Endodermal cell (in vitro differentiated cells): ENCODE measurements at regions not wholly inside any gene's neighbourhood (a gene's known extent, or its start where the extent isn't known, plus 50 kb on each side); places are given as distances from the start of the nearest gene placed in this dataset.

Experiments used
- DNase-seq: peaks from one replicate; pipeline ENCODE4 v3.0.0-alpha.2; 2017
- H3K27ac ChIP-seq: 2 replicates; pipeline ENCODE4 v1.5.1; 2013; ENCODE audit warnings: mild to moderate bottlenecking, low read depth, low read length, moderate library complexity
- H3K27me3 ChIP-seq: 2 replicates; pipeline ENCODE4 v1.6.1; 2013; ENCODE audit warnings: mild to moderate bottlenecking, low read length, moderate library complexity; ENCODE audit not compliant: insufficient read depth, control insufficient read depth, poor library complexity, severe bottlenecking
- H3K36me3 ChIP-seq: 2 replicates; pipeline ENCODE4 v1.7.0; 2013; ENCODE audit warnings: mild to moderate bottlenecking, low read length, moderate library complexity; ENCODE audit not compliant: control insufficient read depth, insufficient read depth
- H3K4me1 ChIP-seq: one replicate; pipeline ENCODE4 v1.7.0; 2013; ENCODE audit warnings: low read length; ENCODE audit not compliant: control insufficient read depth, insufficient read depth
- H3K4me3 ChIP-seq: 2 replicates; pipeline ENCODE4 v1.5.1; 2013; ENCODE audit warnings: mild to moderate bottlenecking, low read length, moderate library complexity
- H3K9ac ChIP-seq: 2 replicates; pipeline ENCODE4 v1.6.1; 2013; ENCODE audit warnings: mild to moderate bottlenecking, low read length, moderate library complexity; ENCODE audit not compliant: poor library complexity, severe bottlenecking; ENCODE audit errors: extremely low read depth
- H3K9me3 ChIP-seq: 2 replicates; pipeline ENCODE4 v1.6.1; 2013; ENCODE audit warnings: mild to moderate bottlenecking, low read length, moderate library complexity; ENCODE audit not compliant: control insufficient read depth
- H3K27ac Mint-ChIP-seq: 2 replicates; pipeline ENCODE4 v1.8.0; 2020; ENCODE audit warnings: mixed read lengths
- H3K27me3 Mint-ChIP-seq: 2 replicates; pipeline ENCODE4 v1.8.0; 2021; ENCODE audit warnings: mild to moderate bottlenecking, mixed read lengths; ENCODE audit not compliant: insufficient read depth
- H3K36me3 Mint-ChIP-seq: 2 replicates; pipeline ENCODE4 v1.8.0; 2020; ENCODE audit warnings: low read depth, mixed read lengths
- H3K4me1 Mint-ChIP-seq: 2 replicates; pipeline ENCODE4 v1.8.0; 2020; ENCODE audit warnings: mixed read lengths
- H3K4me3 Mint-ChIP-seq: 2 replicates; pipeline ENCODE4 v1.8.0; 2020; ENCODE audit warnings: mild to moderate bottlenecking, moderate library complexity, mixed read lengths
- H3K9me3 Mint-ChIP-seq: 2 replicates; pipeline ENCODE4 v1.8.0; 2020; ENCODE audit warnings: mild to moderate bottlenecking, mixed read lengths
- WGBS, 2 experiments: methylation state at CpG; one replicate each; pipeline versions ENCODE4 v1.1.5 to v1.1.7; 2013; ENCODE audit warnings: missing lambda C conversion rate in 2 of 2, mixed read lengths in 1 of 2; ENCODE audit not compliant: insufficient coverage in 1 of 2, insufficient read length in 1 of 2; 5-methylcytosine and 5-hydroxymethylcytosine counted together
- TF ChIP-seq, protein P1 (sequence below): fragments of 200-600 bp; sonication (generic); conservative IDR thresholded peaks from 2 replicates; pipeline ENCODE4 v1.5.0; 2021; ENCODE audit warnings: antibody characterized with exemption, mild to moderate bottlenecking

DNA sequence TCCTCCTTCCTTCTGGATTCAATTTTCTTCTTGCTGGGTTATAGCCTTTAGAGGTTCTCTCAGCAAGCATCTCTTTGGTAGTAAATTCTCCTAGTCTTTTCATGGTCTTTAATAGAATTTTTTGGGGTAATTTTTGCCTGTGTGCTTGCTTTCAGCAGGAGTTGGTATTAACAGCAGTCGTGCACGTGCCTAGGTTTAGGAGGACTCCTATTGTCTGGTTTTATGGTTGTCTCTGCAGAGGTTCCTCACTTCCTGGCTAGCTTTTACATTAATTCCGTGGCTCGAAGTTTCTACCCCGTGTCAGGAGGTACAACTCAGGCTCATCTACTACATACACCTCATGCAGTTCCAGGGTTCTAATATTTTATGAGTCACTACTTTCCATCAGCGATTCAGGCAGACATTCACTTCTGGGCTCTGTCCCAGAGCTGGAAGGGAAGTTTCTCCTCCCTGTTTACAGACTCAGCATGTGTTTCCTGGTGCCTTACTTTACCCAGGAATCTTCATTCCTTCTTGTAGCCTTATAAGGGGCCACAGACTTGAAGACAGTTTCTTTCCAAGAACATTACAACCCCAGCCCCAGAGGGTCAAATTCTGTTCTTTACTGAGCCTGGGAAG is 643.6 kb downstream of the HS3ST4 start:
- Histone ChIP-seq H3K4me3 (no peak overlapping the region), H3K9me3 (no peaks in the 10 kb centered on the region), H3K27me3 (no peaks in the 10 kb centered on the region), H3K9ac (no peak overlapping the region), H3K36me3 (no peaks in the 10 kb centered on the region), H3K27ac (no peak overlapping the region), H3K4me1 (peaks cover 2% of the 10 kb centered on the region)
- WGBS, 2 experiments, result 91 to 95% methylated on average over 5 to 6 of the region's 6 CpGs
- no peak for DNase-seq
- Mint-ChIP-seq H3K4me3 (no peak overlapping the region), H3K4me1 (peaks cover 12% of the 10 kb centered on the region), H3K36me3 (no peaks in the 10 kb centered on the region), H3K27me3 (peaks cover 2% of the 10 kb centered on the region), H3K9me3 (no peaks in the 10 kb centered on the region), H3K27ac (no peak overlapping the region)
- TF ChIP-seq, protein P1, sequence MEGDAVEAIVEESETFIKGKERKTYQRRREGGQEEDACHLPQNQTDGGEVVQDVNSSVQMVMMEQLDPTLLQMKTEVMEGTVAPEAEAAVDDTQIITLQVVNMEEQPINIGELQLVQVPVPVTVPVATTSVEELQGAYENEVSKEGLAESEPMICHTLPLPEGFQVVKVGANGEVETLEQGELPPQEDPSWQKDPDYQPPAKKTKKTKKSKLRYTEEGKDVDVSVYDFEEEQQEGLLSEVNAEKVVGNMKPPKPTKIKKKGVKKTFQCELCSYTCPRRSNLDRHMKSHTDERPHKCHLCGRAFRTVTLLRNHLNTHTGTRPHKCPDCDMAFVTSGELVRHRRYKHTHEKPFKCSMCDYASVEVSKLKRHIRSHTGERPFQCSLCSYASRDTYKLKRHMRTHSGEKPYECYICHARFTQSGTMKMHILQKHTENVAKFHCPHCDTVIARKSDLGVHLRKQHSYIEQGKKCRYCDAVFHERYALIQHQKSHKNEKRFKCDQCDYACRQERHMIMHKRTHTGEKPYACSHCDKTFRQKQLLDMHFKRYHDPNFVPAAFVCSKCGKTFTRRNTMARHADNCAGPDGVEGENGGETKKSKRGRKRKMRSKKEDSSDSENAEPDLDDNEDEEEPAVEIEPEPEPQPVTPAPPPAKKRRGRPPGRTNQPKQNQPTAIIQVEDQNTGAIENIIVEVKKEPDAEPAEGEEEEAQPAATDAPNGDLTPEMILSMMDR, result no peak

DNA sequence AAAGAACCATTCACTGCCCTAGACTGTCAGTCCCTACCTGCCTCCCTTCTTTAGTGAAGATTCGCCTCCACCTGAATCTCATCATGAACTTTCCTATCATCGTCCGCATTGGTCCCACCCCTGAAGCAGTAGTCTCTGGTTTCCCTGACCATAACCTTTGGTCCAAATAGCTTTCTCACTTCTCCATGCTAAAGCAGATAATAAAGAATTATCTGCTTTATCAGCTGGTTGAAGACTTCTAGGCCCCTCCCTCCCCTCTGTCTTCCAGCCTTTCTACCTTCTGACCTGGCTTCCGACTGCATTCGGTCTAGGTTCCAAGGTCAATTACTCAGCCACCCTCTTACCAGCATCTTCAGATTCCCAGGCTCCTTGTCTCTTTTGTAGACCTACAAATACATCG is 650.9 kb downstream of the HS3ST4 start:
- H3K27ac Mint-ChIP-seq, result no peak overlapping the region
- DNase-seq, result no peak
- no peaks in the 10 kb centered on the region for H3K36me3 Mint-ChIP-seq
- no peak overlapping the region for H3K4me3 Mint-ChIP-seq
- H3K9me3 Mint-ChIP-seq, result no peaks in the 10 kb centered on the region
- peaks cover 18% of the 10 kb centered on the region for H3K4me1 Mint-ChIP-seq
- WGBS, 2 experiments, result 91 to 92% methylated on average over 5 to 6 of the region's 6 CpGs
- Histone ChIP-seq H3K27me3 (no peaks in the 10 kb centered on the region), H3K36me3 (no peaks in the 10 kb centered on the region), H3K4me1 (peaks cover 2% of the 10 kb centered on the region), H3K4me3 (no peak overlapping the region), H3K9me3 (no peaks in the 10 kb centered on the region), H3K9ac (no peak overlapping the region), H3K27ac (no peak overlapping the region)
- H3K27me3 Mint-ChIP-seq, result peaks cover 40% of the 10 kb centered on the region
- TF ChIP-seq, protein P1, result no peak

DNA sequence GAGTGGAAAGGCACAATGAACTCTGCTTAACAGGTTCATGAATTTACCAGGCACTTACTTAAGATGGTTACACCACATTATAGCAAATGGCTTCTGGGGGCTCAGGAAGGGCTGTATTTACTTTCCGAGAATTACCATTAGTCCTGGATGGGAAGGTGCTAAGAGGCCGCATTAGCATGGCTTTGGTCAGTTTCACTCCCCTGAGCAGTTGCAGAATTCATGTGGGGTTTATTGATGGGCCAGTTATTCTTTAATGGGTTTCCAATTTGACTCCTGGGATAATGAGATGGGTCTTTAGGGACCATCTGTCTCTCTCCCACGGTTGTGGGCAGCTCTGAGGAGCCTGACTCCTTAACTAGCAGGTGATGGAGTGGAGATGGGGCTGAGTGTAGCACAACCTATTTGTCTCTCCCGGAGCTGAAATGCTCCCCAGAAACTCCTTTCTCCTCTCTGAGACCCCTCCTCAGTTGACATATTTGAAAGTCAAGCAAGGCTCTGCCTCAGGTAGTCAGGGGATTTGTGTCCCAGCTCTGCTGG is 652.5 kb downstream of the HS3ST4 start:
- Histone ChIP-seq H3K36me3 (no peaks in the 10 kb centered on the region), H3K4me3 (no peak overlapping the region), H3K27ac (no peak overlapping the region), H3K9ac (no peak overlapping the region), H3K4me1 (no peaks in the 10 kb centered on the region), H3K27me3 (no peaks in the 10 kb centered on the region), H3K9me3 (no peaks in the 10 kb centered on the region)
- DNase-seq, result no peak
- TF ChIP-seq, protein P1, result no peak
- Mint-ChIP-seq H3K4me3 (no peak overlapping the region), H3K27ac (no peak overlapping the region), H3K4me1 (peaks cover 10% of the 10 kb centered on the region), H3K9me3 (no peaks in the 10 kb centered on the region), H3K27me3 (peaks cover 40% of the 10 kb centered on the region), H3K36me3 (no peaks in the 10 kb centered on the region)
- WGBS, 2 experiments, result 82 to 86% methylated on average over 3 to 4 of the region's 4 CpGs
